ENCODE measurements at regions not wholly inside any gene's neighbourhood (a gene's known extent, or its start where the extent isn't known, plus 50 kb on each side); places are given as distances from the start of the nearest gene placed in this dataset.

DNA sequence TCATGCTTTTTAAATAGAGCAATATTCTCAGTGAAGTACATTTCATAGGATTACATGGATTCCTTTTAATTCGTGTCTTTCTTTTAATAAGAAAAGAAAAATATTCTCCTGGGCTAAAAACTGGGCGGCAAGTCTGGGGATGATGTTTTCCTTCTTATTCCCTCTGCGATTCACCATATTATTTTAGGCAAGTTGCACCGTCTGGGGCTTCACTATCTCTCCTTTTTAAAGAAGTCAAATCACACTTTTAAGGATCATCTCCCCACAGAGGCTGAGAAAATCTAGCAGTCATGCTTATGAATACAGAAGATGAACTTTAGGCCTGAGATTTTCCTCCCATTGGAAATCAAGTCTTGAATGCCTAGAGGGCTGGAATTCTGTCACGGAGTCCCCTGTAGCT is 104.1 kb downstream of the COPS8 start:
- FAIRE-seq = no peak
- in situ Hi-C loops (cut with MboI) (no loop called here), intact Hi-C loops (cut with micrococcal nuclease) (no loop called here)
- Histone ChIP-seq H3K36me3 (ENCODE audit: control insufficient read depth, insufficient read depth, low read length) (no peaks in the 10 kb centered on the region), H4K20me1 (replicated peaks; ENCODE audit: control insufficient read depth, insufficient read depth, low read length) (no peaks in the 10 kb centered on the region), H3K79me2 (ENCODE audit: control insufficient read depth, insufficient read depth, low read length) (no peaks in the 10 kb centered on the region), H3K4me3 (no peak overlapping the region), H3K4me1 (replicated peaks in 1 of 2; ENCODE audit: control insufficient read depth in 2 of 2, insufficient read depth in 2 of 2, low read length in 2 of 2) (no peaks in the 10 kb centered on the region; a peak in 1 of 5 replicates), H3K27ac (ENCODE audit: extremely low read depth, low read depth, low read length) (no peak overlapping the region), H2AFZ (ENCODE audit: low read depth, low read length) (no peak overlapping the region), H3K9ac (ENCODE audit: insufficient read depth in 1 of 2, low read depth in 2 of 2, low read length in 2 of 2) (no peak overlapping the region), H3K27me3 (ENCODE audit: control insufficient read depth in 2 of 2, insufficient read depth in 2 of 2, low read length in 2 of 2) (peaks cover 0 to 17% of the 10 kb centered on the region in 2 experiments; a peak in 3 of 5 replicates), H3K9me1 (ENCODE audit: control insufficient read depth, insufficient read depth, low read length) (peaks cover 2% of the 10 kb centered on the region), H3K4me2 (ENCODE audit: insufficient read depth, low read length) (no peak overlapping the region), H3K9me3 (replicated peaks; ENCODE audit: control insufficient read depth, insufficient read depth, low read depth, low read length) (no peaks in the 10 kb centered on the region)
- WGBS (ENCODE audit: insufficient coverage, low coverage, missing lambda C conversion rate) = 0% methylated on average over 4 of the region's 5 CpGs
- ChIA-PET POLR2A (no interaction called here), CTCF (ENCODE audit: low intra/inter-chr PET ratio) (no interaction called here)
- no TSS peak for BruUV-seq (replicated peaks)
- ATAC-seq = no peak
- DNase-seq (ENCODE audit: extremely low read depth in 1 of 4, low spot score in 3 of 4) = no peak
- TF ChIP-seq CAMTA2 (CRISPR knock-in tag; conservative IDR thresholded peaks at IDR 0.05) (no peak), ZC3H8 (IDR thresholded peaks at IDR 0.05) (no peak), TCFL5 (CRISPR knock-in tag; conservative IDR thresholded peaks at IDR 0.05) (no peak), ZKSCAN1 (IDR thresholded peaks at IDR 0.05; ENCODE audit: low read depth, low read length) (no peak), ZNF79 (CRISPR knock-in tag; IDR thresholded peaks at IDR 0.05; ENCODE audit: low read depth) (no peak), RAD21 (CRISPR knock-in tag; conservative IDR thresholded peaks at IDR 0.05 in 1 of 2, IDR thresholded peaks at IDR 0.05 in 1 of 2) (no peak), CEBPG (CRISPR knock-in tag; IDR thresholded peaks at IDR 0.05) (no peak), CEBPG (tag; conservative IDR thresholded peaks at IDR 0.05 in 1 of 2, IDR thresholded peaks at IDR 0.05 in 1 of 2) (no peak), ZNF24 (IDR thresholded peaks at IDR 0.05) (no peak), FOXJ3 (CRISPR knock-in tag; IDR thresholded peaks at IDR 0.05) (no peak), ATF7 (IDR thresholded peaks at IDR 0.05) (no peak), SMARCA5 (IDR thresholded peaks at IDR 0.05) (no peak), SAP30 (IDR thresholded peaks at IDR 0.05; ENCODE audit: borderline replicate concordance, insufficient read depth, low read depth, low read length, poor library complexity, severe bottlenecking) (no peak)
- TF ChIP-seq, protein P1, sequence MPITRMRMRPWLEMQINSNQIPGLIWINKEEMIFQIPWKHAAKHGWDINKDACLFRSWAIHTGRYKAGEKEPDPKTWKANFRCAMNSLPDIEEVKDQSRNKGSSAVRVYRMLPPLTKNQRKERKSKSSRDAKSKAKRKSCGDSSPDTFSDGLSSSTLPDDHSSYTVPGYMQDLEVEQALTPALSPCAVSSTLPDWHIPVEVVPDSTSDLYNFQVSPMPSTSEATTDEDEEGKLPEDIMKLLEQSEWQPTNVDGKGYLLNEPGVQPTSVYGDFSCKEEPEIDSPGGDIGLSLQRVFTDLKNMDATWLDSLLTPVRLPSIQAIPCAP (CRISPR knock-in tag; IDR thresholded peaks at IDR 0.05; ENCODE audit: borderline replicate concordance) = no peak
